Stomach smooth muscle (tissue), 2 donors: ENCODE measurements at regions not wholly inside any gene's neighbourhood (a gene's known extent, or its start where the extent isn't known, plus 50 kb on each side); places are given as distances from the start of the nearest gene placed in this dataset.

Source experiments
- H3K27ac ChIP-seq: one replicate; pipeline ENCODE4 v1.7.0; 2013; ENCODE audit warnings: mild to moderate bottlenecking, low read length, inconsistent platforms
- H3K27me3 ChIP-seq, 2 donors: one replicate each; pipeline ENCODE4 v1.7.0; 2013; ENCODE audit warnings: low read length in 2 of 2; ENCODE audit not compliant: insufficient read depth in 2 of 2, control insufficient read depth in 1 of 2
- H3K36me3 ChIP-seq, 2 donors: one replicate each; pipeline ENCODE4 v1.7.0; 2013; ENCODE audit warnings: low read length in 2 of 2; ENCODE audit not compliant: control insufficient read depth in 2 of 2, insufficient read depth in 2 of 2
- H3K4me1 ChIP-seq: one replicate; pipeline ENCODE4 v1.7.0; 2013; ENCODE audit warnings: low read length; ENCODE audit not compliant: control insufficient read depth, insufficient read depth
- H3K4me3 ChIP-seq, 2 donors: one replicate each; pipeline ENCODE4 v1.7.0; 2013; ENCODE audit warnings: low read length in 2 of 2
- H3K9ac ChIP-seq, 2 donors: one replicate each; pipeline ENCODE4 v1.7.0; 2013; ENCODE audit warnings: low read length in 2 of 2, mild to moderate bottlenecking in 1 of 2
- H3K9me3 ChIP-seq, 2 donors: one replicate each; pipeline ENCODE4 v1.7.0; 2013; ENCODE audit warnings: low read length in 2 of 2; ENCODE audit not compliant: control insufficient read depth in 2 of 2
- donor health status: healthy.
- donor health status: Pancreatic carcinoma.

- Histone ChIP-seq H3K27me3 (peaks cover 16 to 51% of the 10 kb centered on the region in 2 donors), H3K27ac (no peak overlapping the region), H3K9me3 (no peaks in the 10 kb centered on the region), H3K4me1 (peaks cover 6% of the 10 kb centered on the region), H3K9ac (no peak overlapping the region), H3K4me3 (no peak overlapping the region), H3K36me3 (no peaks in the 10 kb centered on the region)
These were observed 58.5 kb upstream of the TTC34 start for GRCh38 chr1:2859881-2860430.

GRCh38 chr1:2860476-2861142, 59.1 kb upstream of the TTC34 start:
- Histone ChIP-seq H3K27me3 (peaks cover 17 to 44% of the 10 kb centered on the region in 2 donors), H3K9ac (no peak overlapping the region), H3K27ac (no peak overlapping the region), H3K9me3 (no peaks in the 10 kb centered on the region), H3K36me3 (no peaks in the 10 kb centered on the region), H3K4me3 (no peak overlapping the region), H3K4me1 (peaks cover 4% of the 10 kb centered on the region)

- no peak overlapping the region for H3K4me3 ChIP-seq
- H3K27ac ChIP-seq, result no peak overlapping the region
- H3K27me3 ChIP-seq, result peaks cover 13 to 43% of the 10 kb centered on the region in 2 donors
- H3K36me3 ChIP-seq, result no peaks in the 10 kb centered on the region
- H3K4me1 ChIP-seq, result no peaks in the 10 kb centered on the region
- H3K9ac ChIP-seq, result no peak overlapping the region
- H3K9me3 ChIP-seq, result no peaks in the 10 kb centered on the region
These were observed 59.9 kb upstream of the TTC34 start for GRCh38 chr1:2861143-2861987.

GRCh38 chr1:2861988-2862813, 60.7 kb upstream of the TTC34 start:
- Histone ChIP-seq H3K9me3 (no peaks in the 10 kb centered on the region), H3K27ac (no peak overlapping the region), H3K4me3 (no peak overlapping the region), H3K36me3 (no peaks in the 10 kb centered on the region), H3K9ac (no peak overlapping the region), H3K4me1 (no peaks in the 10 kb centered on the region), H3K27me3 (peaks cover 13 to 45% of the 10 kb centered on the region in 2 donors)

GRCh38 chr1:2862814-2863647, 61.5 kb upstream of the TTC34 start:
- Histone ChIP-seq H3K9ac (no peak overlapping the region), H3K27ac (no peak overlapping the region), H3K27me3 (peaks cover 15 to 41% of the 10 kb centered on the region in 2 donors), H3K4me1 (no peaks in the 10 kb centered on the region), H3K9me3 (no peaks in the 10 kb centered on the region), H3K36me3 (no peaks in the 10 kb centered on the region), H3K4me3 (no peak overlapping the region)

GRCh38 chr1:2863648-2863963, 62.1 kb upstream of the TTC34 start:
- peaks cover 15 to 36% of the 10 kb centered on the region in 2 donors for H3K27me3 ChIP-seq

GRCh38 chr1:2864203-2864905, 62.9 kb upstream of the TTC34 start:
- no peak overlapping the region for H3K27ac ChIP-seq
- peaks cover 15 to 33% of the 10 kb centered on the region in 2 donors for H3K27me3 ChIP-seq
- H3K4me3 ChIP-seq, result no peak overlapping the region
- H3K4me1 ChIP-seq, result no peaks in the 10 kb centered on the region
- H3K9ac ChIP-seq, result no peak overlapping the region
- H3K36me3 ChIP-seq, result no peaks in the 10 kb centered on the region
- H3K9me3 ChIP-seq, result no peaks in the 10 kb centered on the region

More at GRCh38 chr1:2863648-2863963, 62.1 kb upstream of the TTC34 start:
- H3K4me1 ChIP-seq, result no peaks in the 10 kb centered on the region
- H3K27ac ChIP-seq, result no peak overlapping the region
- no peak overlapping the region for H3K4me3 ChIP-seq
- no peaks in the 10 kb centered on the region for H3K36me3 ChIP-seq
- no peak overlapping the region for H3K9ac ChIP-seq
- H3K9me3 ChIP-seq, result no peaks in the 10 kb centered on the region

- no peak overlapping the region for H3K27ac ChIP-seq
- H3K9me3 ChIP-seq, result no peaks in the 10 kb centered on the region
- no peak overlapping the region for H3K9ac ChIP-seq
- no peaks in the 10 kb centered on the region for H3K4me1 ChIP-seq
- no peaks in the 10 kb centered on the region for H3K36me3 ChIP-seq
- H3K27me3 ChIP-seq, result peaks cover 15 to 33% of the 10 kb centered on the region in 2 donors
- no peak overlapping the region for H3K4me3 ChIP-seq
These were observed 63.5 kb upstream of the TTC34 start for GRCh38 chr1:2865000-2865399.

- Histone ChIP-seq H3K4me3 (no peak overlapping the region), H3K36me3 (no peaks in the 10 kb centered on the region), H3K27me3 (peaks cover 15 to 33% of the 10 kb centered on the region in 2 donors), H3K9ac (no peak overlapping the region), H3K9me3 (peaks cover 0 to 6% of the 10 kb centered on the region in 2 donors), H3K27ac (no peak overlapping the region), H3K4me1 (no peaks in the 10 kb centered on the region)
These were observed 64.3 kb upstream of the TTC34 start for GRCh38 chr1:2865571-2866421.
